Transverse colon (tissue), 4 donors: ENCODE measurements at regions not wholly inside any gene's neighbourhood (a gene's known extent, or its start where the extent isn't known, plus 50 kb on each side); places are given as distances from the start of the nearest gene placed in this dataset.
"Not testable (repeated sequence)": the region's sequence is repeated elsewhere in the genome, so short reads cannot be mapped to it uniquely, and the experiment has no call there.

Experiments
- DNase-seq: peaks from one replicate; pipeline ENCODE4 v3.0.0-alpha.2; 2019
- H3K27ac ChIP-seq, 4 donors: fragments of 200-600 bp; sonication (generic); 2 replicates each; pipeline ENCODE4 v1.5.1; 2016 to 2018; ENCODE audit warnings: inconsistent platforms in 4 of 4
- H3K27me3 ChIP-seq: fragments of 200-600 bp; sonication (generic); 2 replicates; pipeline ENCODE4 v1.5.1; 2017; ENCODE audit warnings: inconsistent platforms
- H3K36me3 ChIP-seq, 4 donors: fragments of 200-600 bp; sonication (generic); 2 replicates each; pipeline ENCODE4 v1.5.1; 2017 to 2019; ENCODE audit warnings: inconsistent platforms in 4 of 4
- H3K4me1 ChIP-seq, 4 donors: fragments of 200-600 bp; sonication (generic); 2 replicates each; pipeline ENCODE4 v1.5.1; 2017 to 2020; ENCODE audit warnings: inconsistent platforms in 4 of 4
- H3K4me3 ChIP-seq, 4 donors: fragments of 200-600 bp; sonication (generic); 1 replicate in 1 of 4; 2 replicates in 3 of 4; pipeline versions ENCODE4 v1.5.1 to v1.6.1; 2017 to 2019; ENCODE audit warnings: inconsistent platforms in 4 of 4
- H3K9me3 ChIP-seq, 2 donors: fragments of 200-600 bp; sonication (generic); 2 replicates each; pipeline ENCODE4 v1.5.1; 2017 to 2019; ENCODE audit warnings: inconsistent platforms in 2 of 2
- CTCF ChIP-seq, 5 experiments: fragments of 200-600 bp in 3 of 5; fragments of 450-650 bp in 2 of 5; sonication (generic) in 3 of 5; IDR thresholded peaks; 1 replicate in 2 of 5; 2 replicates in 3 of 5; pipeline ENCODE4 v1.5.1; 2016 to 2017; ENCODE audit warnings: antibody characterized with exemption in 5 of 5, inconsistent platforms in 3 of 5, mild to moderate bottlenecking in 2 of 5, moderate library complexity in 1 of 5
- EP300 ChIP-seq: sonication (generic); formaldehyde crosslinking; IDR thresholded peaks from one replicate; pipeline ENCODE4 v1.6.1; 2017; ENCODE audit warnings: antibody characterized with exemption, low read depth
- POLR2A ChIP-seq: fragments of 450-650 bp; IDR thresholded peaks from one replicate; pipeline ENCODE4 v1.6.1; 2016; ENCODE audit warnings: antibody characterized with exemption, mild to moderate bottlenecking, moderate library complexity
- POLR2AphosphoS5 ChIP-seq, 3 donors: sonication (generic); formaldehyde crosslinking; IDR thresholded peaks; one replicate each; pipeline ENCODE4 v1.6.1; 2016; ENCODE audit warnings: antibody characterized with exemption in 3 of 3
- WGBS, 2 donors: methylation state at CpG; one replicate each; pipeline ENCODE4 v1.1.5; 2018; ENCODE audit warnings: low coverage in 1 of 2; 5-methylcytosine and 5-hydroxymethylcytosine counted together
- in situ Hi-C, 4 donors: fragments of 200-750 bp; cut with MboI; loops; one replicate each; pipeline versions ENCODE4 v1.15.0 to v1.15.1; 2017; ENCODE audit warnings: low sequenced_read_pairs in 3 of 4, low pct_ligation_motif_present in 1 of 4, low pct_unique_long_range_greater_than_20kb in 1 of 4
- intact Hi-C: fragments of 100-400 bp; cut with DNase I; formaldehyde crosslinking; loops from one replicate; pipeline ENCODE4 v1.15.1; 2023; ENCODE audit warnings: low total_unique reads

GRCh38 chr6:169093770-169094551 is 159.7 kb downstream of the THBS2 start:
- DNase-seq: no peak
- 66 to 69% methylated on average over 15 to 16 of the region's 16 CpGs for WGBS, 2 donors

GRCh38 chr6:169093066-169093723 is 160.5 kb downstream of the THBS2 start:
- no peak overlapping the region for H3K4me3 ChIP-seq
- intact Hi-C loops (no loop called here), in situ Hi-C loops (no loop called here)
- no peaks in the 10 kb centered on the region for H3K27me3 ChIP-seq
- H3K9me3 ChIP-seq: peaks cover 7 to 11% of the 10 kb centered on the region in 2 donors
- no peaks in the 10 kb centered on the region for H3K36me3 ChIP-seq
- DNase-seq: no peak
- no peak for TF ChIP-seq EP300
- TF ChIP-seq POLR2AphosphoS5 (IDR thresholded peaks at IDR 0.05): no peak
- no peak for TF ChIP-seq POLR2A
- no peak for TF ChIP-seq CTCF (IDR thresholded peaks at IDR 0.05)
- no peaks in the 10 kb centered on the region for H3K4me1 ChIP-seq
- H3K27ac ChIP-seq: no peak overlapping the region
- 66 to 77% methylated on average over 4 to 11 of the region's 11 CpGs for WGBS, 2 donors

More at GRCh38 chr6:169093770-169094551, 159.7 kb downstream of the THBS2 start:
- Histone ChIP-seq H3K4me3 (no peak overlapping the region), H3K4me1 (no peaks in the 10 kb centered on the region), H3K9me3 (peaks cover 7 to 11% of the 10 kb centered on the region in 2 donors), H3K27ac (no peak overlapping the region), H3K36me3 (no peaks in the 10 kb centered on the region), H3K27me3 (no peaks in the 10 kb centered on the region)
- in situ Hi-C loops (no loop called here), intact Hi-C loops (no loop called here)
- TF ChIP-seq EP300 (no peak), CTCF (IDR thresholded peaks at IDR 0.05) (no peak), POLR2AphosphoS5 (IDR thresholded peaks at IDR 0.05) (no peak), POLR2A (no peak)

GRCh38 chr6:169092375-169092774 is 161.3 kb downstream of the THBS2 start:
- Histone ChIP-seq H3K9me3 (peaks cover 7 to 11% of the 10 kb centered on the region in 2 donors), H3K4me1 (no peaks in the 10 kb centered on the region), H3K36me3 (no peaks in the 10 kb centered on the region), H3K4me3 (no peak overlapping the region), H3K27ac (no peak overlapping the region), H3K27me3 (no peaks in the 10 kb centered on the region)
- intact Hi-C loops: no loop called here
- in situ Hi-C loops: no loop called here
- WGBS, 2 donors: 32 to 45% methylated on average over 3 of the region's 3 CpGs
- no peak for TF ChIP-seq POLR2AphosphoS5 (IDR thresholded peaks at IDR 0.05)
- TF ChIP-seq CTCF (IDR thresholded peaks at IDR 0.05): no peak
- TF ChIP-seq POLR2A: no peak
- TF ChIP-seq EP300: no peak
- no peak for DNase-seq

- H3K27ac ChIP-seq, in situ Hi-C loops, H3K4me1 ChIP-seq, H3K27me3 ChIP-seq, H3K36me3 ChIP-seq, DNase-seq, intact Hi-C loops, H3K4me3 ChIP-seq: not testable (repeated sequence)
- H3K9me3 ChIP-seq: peaks cover 7 to 11% of the 10 kb centered on the region in 2 donors
- WGBS, 2 donors: 31% methylated on average over 2 of the region's 2 CpGs; no CpG with 5 or more reads in 1 of the 2 donors
Observed at GRCh38 chr6:169090514-169091127, 163.0 kb downstream of the THBS2 start.
